ENCODE measurements at regions not wholly inside any gene's neighbourhood (a gene's known extent, or its start where the extent isn't known, plus 50 kb on each side); places are given as distances from the start of the nearest gene placed in this dataset.

GRCh38 chr3:150057227-150057626 lies 86.5 kb upstream of the PFN2 start:
- TF ChIP-seq CTCF (IDR thresholded peaks at IDR 0.05) (no peak), POLR2AphosphoS5 (IDR thresholded peaks at IDR 0.05) (no peak), POLR2A (IDR thresholded peaks at IDR 0.05) (no peak)
